ENCODE measurements at regions not wholly inside any gene's neighbourhood (a gene's known extent, or its start where the extent isn't known, plus 50 kb on each side); places are given as distances from the start of the nearest gene placed in this dataset.

DNA sequence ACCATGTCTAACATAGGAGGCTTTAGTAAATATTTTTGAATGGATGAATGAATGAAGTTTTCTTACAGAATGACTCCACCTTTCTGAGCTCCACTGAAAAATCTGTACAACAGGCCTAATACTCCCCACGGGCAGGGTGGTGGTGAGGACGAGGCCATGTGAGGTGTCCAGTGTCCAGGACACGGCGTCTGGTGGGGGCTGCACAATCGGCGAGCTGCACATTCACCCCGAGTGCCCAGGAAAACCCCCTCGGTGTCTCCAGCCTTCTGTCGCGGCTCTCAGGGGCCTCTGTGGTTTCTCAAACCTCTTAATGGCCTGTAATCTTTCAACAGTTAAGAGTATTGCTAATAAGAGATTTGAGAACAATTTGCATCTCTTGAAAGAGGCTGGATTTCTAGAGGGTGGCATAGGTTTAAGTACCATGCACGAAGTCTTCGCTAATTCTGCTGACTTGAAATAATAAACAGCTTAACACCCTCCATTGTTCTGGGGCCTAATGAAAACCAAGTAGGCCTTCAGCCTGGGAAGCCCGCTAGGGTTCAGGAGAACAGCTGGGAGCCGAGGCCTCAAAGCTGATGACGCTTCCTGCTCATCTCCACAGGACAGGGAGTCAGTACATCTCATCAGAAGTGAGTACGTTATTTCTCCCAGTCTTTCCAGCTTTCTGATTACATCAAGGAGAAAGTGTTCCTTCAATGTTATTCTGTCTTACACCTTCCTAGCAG, 304.6 kb upstream of the FOXF1 start:
- TF ChIP-seq CTCF (IDR thresholded peaks at IDR 0.05) (no peak), POLR2A (IDR thresholded peaks at IDR 0.05) (no peak)
